NB4 (cell line): ENCODE measurements at regions not wholly inside any gene's neighbourhood (a gene's known extent, or its start where the extent isn't known, plus 50 kb on each side); places are given as distances from the start of the nearest gene placed in this dataset.
A peak's percentile ranks its signal among the peaks of the same experiment; 100 is the strongest.

Source experiments
- DNase-seq: peaks from one replicate; pipeline ENCODE4 v3.0.0; 2010; ENCODE audit warnings: low read depth
- H3K4me3 ChIP-seq: one replicate; pipeline ENCODE4 v1.5.1; 2011; ENCODE audit warnings: mild to moderate bottlenecking, low read depth, low read length, moderate library complexity
- MYC ChIP-seq: IDR thresholded peaks from 2 replicates; pipeline ENCODE4 v1.6.1; 2011; ENCODE audit warnings: low read depth, low read length
- POLR2A ChIP-seq: IDR thresholded peaks from 2 replicates; pipeline ENCODE4 v1.6.1; 2011; ENCODE audit warnings: mild to moderate bottlenecking; ENCODE audit not compliant: insufficient read length; ENCODE audit errors: extremely low read depth
- TF ChIP-seq, protein P1 (sequence below): IDR thresholded peaks from one replicate; pipeline ENCODE4 v1.5.1; 2012; ENCODE audit warnings: low read depth, low read length
- TF ChIP-seq, protein P2 (sequence below): IDR thresholded peaks from 2 replicates; pipeline ENCODE4 v1.6.1; 2011; ENCODE audit warnings: low read depth, low read length

- TF ChIP-seq, protein P1, sequence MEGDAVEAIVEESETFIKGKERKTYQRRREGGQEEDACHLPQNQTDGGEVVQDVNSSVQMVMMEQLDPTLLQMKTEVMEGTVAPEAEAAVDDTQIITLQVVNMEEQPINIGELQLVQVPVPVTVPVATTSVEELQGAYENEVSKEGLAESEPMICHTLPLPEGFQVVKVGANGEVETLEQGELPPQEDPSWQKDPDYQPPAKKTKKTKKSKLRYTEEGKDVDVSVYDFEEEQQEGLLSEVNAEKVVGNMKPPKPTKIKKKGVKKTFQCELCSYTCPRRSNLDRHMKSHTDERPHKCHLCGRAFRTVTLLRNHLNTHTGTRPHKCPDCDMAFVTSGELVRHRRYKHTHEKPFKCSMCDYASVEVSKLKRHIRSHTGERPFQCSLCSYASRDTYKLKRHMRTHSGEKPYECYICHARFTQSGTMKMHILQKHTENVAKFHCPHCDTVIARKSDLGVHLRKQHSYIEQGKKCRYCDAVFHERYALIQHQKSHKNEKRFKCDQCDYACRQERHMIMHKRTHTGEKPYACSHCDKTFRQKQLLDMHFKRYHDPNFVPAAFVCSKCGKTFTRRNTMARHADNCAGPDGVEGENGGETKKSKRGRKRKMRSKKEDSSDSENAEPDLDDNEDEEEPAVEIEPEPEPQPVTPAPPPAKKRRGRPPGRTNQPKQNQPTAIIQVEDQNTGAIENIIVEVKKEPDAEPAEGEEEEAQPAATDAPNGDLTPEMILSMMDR = no peak
- no peak for TF ChIP-seq MYC
- TF ChIP-seq POLR2A = no peak
- TF ChIP-seq, protein P2, sequence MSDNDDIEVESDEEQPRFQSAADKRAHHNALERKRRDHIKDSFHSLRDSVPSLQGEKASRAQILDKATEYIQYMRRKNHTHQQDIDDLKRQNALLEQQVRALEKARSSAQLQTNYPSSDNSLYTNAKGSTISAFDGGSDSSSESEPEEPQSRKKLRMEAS = no peak
- H3K4me3 ChIP-seq = no peak overlapping the region
- no peak for DNase-seq
Observed at GRCh38 chr11:92141159-92141558, 83.5 kb upstream of the FAT3 start.

GRCh38 chr11:92140021-92140420 is 84.6 kb upstream of the FAT3 start:
- no peak overlapping the region for H3K4me3 ChIP-seq
- TF ChIP-seq POLR2A (no peak), MYC (no peak)
- TF ChIP-seq, protein P2 = no peak
- TF ChIP-seq, protein P1 = no peak
- DNase-seq = no peak

- TF ChIP-seq, protein P2 = no peak
- TF ChIP-seq MYC (no peak), POLR2A (no peak)
- TF ChIP-seq, protein P1 = no peak
- H3K4me3 ChIP-seq = no peak overlapping the region
- DNase-seq = no peak
Observed at GRCh38 chr11:92138296-92138695, 86.3 kb upstream of the FAT3 start.

GRCh38 chr11:92137747-92138146 is 86.9 kb upstream of the FAT3 start:
- no peak for DNase-seq
- no peak overlapping the region for H3K4me3 ChIP-seq
- no peak for TF ChIP-seq MYC
- TF ChIP-seq, protein P2 = no peak
- TF ChIP-seq, protein P1 = no peak
- no peak for TF ChIP-seq POLR2A

DNA sequence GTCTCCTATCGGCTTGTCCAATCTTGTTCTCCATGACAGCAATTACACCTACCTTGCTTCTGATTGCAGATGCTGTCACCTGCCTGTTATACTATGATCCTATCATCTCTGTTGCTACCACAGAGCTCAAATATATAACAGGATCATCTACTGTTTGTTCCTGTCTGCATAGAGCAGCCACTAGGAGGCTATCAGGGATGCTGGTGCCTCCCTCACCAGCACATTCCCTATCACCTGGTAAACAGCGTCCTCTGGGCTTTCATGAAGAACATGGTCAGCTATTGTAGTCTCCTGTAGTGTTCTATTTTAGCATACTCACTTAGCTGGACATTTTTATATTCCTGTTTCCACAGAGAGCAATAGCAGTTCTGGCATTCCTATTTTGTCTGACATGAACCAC is 87.8 kb upstream of the FAT3 start:
- TF ChIP-seq, protein P1 = peak; percentile 17
- TF ChIP-seq, protein P2 = no peak
- DNase-seq = peak; percentile 8
- no peak overlapping the region for H3K4me3 ChIP-seq
